ENCODE measurements at regions not wholly inside any gene's neighbourhood (a gene's known extent, or its start where the extent isn't known, plus 50 kb on each side); places are given as distances from the start of the nearest gene placed in this dataset.
"Not testable (repeated sequence)": the region's sequence is repeated elsewhere in the genome, so short reads cannot be mapped to it uniquely, and the experiment has no call there.

DNA sequence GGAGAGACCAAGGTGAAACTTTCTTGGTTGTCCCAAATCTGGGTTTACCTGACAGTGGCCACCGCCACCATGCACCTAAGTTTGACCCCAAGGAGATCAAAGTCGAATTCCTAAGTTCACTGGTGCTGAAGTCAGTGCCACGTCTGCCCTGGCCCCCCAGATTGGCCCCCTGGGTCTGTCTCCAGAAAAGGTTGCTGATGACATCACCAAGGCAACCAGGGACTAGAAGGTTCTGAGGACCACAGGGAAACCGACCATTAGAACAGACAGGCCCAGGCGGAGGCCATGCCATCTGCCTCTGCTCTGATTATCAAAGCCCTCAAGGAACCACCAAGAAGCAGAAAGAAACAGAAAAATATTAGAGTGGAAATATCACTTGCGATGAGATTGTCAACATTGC lies 91.2 kb downstream of the DLL1 start:
- H3K36me3 Mint-ChIP-seq (ENCODE audit: insufficient read depth), result peaks cover 3% of the 10 kb centered on the region
- no peak overlapping the region for H3K4me3 Mint-ChIP-seq (ENCODE audit: low read depth)
- TF ChIP-seq, protein P1, sequence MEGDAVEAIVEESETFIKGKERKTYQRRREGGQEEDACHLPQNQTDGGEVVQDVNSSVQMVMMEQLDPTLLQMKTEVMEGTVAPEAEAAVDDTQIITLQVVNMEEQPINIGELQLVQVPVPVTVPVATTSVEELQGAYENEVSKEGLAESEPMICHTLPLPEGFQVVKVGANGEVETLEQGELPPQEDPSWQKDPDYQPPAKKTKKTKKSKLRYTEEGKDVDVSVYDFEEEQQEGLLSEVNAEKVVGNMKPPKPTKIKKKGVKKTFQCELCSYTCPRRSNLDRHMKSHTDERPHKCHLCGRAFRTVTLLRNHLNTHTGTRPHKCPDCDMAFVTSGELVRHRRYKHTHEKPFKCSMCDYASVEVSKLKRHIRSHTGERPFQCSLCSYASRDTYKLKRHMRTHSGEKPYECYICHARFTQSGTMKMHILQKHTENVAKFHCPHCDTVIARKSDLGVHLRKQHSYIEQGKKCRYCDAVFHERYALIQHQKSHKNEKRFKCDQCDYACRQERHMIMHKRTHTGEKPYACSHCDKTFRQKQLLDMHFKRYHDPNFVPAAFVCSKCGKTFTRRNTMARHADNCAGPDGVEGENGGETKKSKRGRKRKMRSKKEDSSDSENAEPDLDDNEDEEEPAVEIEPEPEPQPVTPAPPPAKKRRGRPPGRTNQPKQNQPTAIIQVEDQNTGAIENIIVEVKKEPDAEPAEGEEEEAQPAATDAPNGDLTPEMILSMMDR (IDR thresholded peaks at IDR 0.05; ENCODE audit: unreplicated experiment), result no peak
- H3K4me1 Mint-ChIP-seq (ENCODE audit: low read depth), result no peaks in the 10 kb centered on the region
- no peak for DNase-seq (ENCODE audit: low spot score, unreplicated experiment)
- no peak overlapping the region for H3K27ac Mint-ChIP-seq
- H3K9me3 Mint-ChIP-seq (ENCODE audit: low read depth), result peaks cover 13% of the 10 kb centered on the region
- peaks cover 5% of the 10 kb centered on the region for H3K27me3 Mint-ChIP-seq

DNA sequence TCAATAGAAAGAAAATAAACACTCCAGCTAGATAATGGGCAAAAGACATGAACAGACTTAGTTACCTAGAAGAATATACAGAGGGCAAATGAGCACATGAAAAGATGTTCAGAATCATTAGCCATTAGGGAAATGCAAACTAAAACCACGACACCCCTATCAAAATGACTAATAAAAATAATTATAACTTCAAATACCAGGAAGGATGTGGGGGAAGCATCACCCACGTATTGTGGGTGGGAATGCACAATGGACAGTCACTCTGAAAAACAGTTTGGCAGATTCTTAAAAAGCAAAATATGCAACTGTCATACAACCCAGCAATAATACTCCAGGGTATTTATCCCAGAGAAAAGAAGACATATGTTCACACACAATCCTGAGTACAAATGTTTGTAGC lies 92.6 kb downstream of the DLL1 start:
- no peak overlapping the region for H3K27ac Mint-ChIP-seq
- no peaks in the 10 kb centered on the region for H3K4me1 Mint-ChIP-seq (ENCODE audit: low read depth)
- H3K27me3 Mint-ChIP-seq, result peaks cover 5% of the 10 kb centered on the region
- H3K4me3 Mint-ChIP-seq (ENCODE audit: low read depth), result no peak overlapping the region
- peaks cover 5% of the 10 kb centered on the region for H3K36me3 Mint-ChIP-seq (ENCODE audit: insufficient read depth)
- H3K9me3 Mint-ChIP-seq (ENCODE audit: low read depth), result peaks cover 24% of the 10 kb centered on the region
- TF ChIP-seq, protein P1 (IDR thresholded peaks at IDR 0.05; ENCODE audit: unreplicated experiment), result no peak
- DNase-seq (ENCODE audit: low spot score, unreplicated experiment), result no peak

DNA sequence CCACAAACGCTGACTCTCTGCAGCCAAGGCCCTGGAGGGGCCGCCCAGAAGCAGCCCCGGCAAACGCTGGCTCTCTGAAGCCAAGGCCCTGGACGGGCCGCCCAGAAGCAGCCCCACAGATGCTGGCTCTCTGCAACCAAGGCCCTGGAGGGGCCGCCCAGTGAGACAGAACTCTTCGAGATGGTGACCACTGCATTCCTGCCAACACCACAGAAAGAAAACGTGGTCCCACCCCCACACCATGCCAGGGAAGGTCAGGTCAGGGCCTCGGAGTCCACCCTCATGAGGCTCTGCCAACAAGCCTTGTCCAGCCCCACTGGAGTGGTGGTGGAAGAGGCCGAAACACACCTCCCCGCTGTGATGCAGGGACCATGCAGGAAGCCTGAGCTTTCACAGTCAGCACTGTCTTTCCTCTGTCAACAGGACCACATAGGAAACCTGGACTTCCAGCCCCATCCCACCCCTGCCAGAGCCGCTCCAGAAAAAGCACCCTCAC lies 97.5 kb downstream of the DLL1 start:
- peaks cover 5% of the 10 kb centered on the region for H3K36me3 Mint-ChIP-seq (ENCODE audit: insufficient read depth)
- H3K4me1 Mint-ChIP-seq (ENCODE audit: low read depth), result no peaks in the 10 kb centered on the region
- TF ChIP-seq, protein P1 (IDR thresholded peaks at IDR 0.05; ENCODE audit: unreplicated experiment), result no peak
- H3K27ac Mint-ChIP-seq, result no peak overlapping the region
- no peak for DNase-seq (ENCODE audit: low spot score, unreplicated experiment)
- H3K27me3 Mint-ChIP-seq, result peaks cover 8% of the 10 kb centered on the region
- H3K9me3 Mint-ChIP-seq (ENCODE audit: low read depth), result peaks cover 24% of the 10 kb centered on the region
- H3K4me3 Mint-ChIP-seq (ENCODE audit: low read depth), result no peak overlapping the region

DNA sequence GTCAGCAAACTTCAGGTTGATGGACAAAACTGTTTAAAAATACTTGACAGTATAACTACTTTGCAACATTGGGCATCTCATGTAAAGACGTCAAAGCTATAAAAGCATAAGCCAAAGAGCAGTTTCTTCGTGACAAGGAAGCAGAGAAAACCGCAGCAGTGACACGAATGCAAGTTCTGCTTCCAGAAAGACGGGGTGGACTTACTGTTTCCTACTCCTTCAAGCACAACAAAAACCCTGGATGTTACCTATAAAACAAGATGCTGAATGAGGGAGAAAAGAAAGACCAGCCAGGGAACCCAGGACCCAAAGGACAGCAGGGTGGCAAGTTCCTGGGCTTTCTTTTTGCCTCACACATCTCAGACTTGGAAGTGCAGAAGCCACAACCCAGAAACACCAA lies 98.0 kb downstream of the DLL1 start:
- Mint-ChIP-seq H3K4me1 (ENCODE audit: low read depth) (no peaks in the 10 kb centered on the region), H3K4me3 (ENCODE audit: low read depth) (no peak overlapping the region), H3K36me3 (ENCODE audit: insufficient read depth) (peaks cover 5% of the 10 kb centered on the region), H3K27me3 (peaks cover 8% of the 10 kb centered on the region), H3K27ac (no peak overlapping the region), H3K9me3 (ENCODE audit: low read depth) (peaks cover 24% of the 10 kb centered on the region)
- DNase-seq (ENCODE audit: low spot score, unreplicated experiment), result no peak
- TF ChIP-seq, protein P1 (IDR thresholded peaks at IDR 0.05; ENCODE audit: unreplicated experiment), result no peak

DNA sequence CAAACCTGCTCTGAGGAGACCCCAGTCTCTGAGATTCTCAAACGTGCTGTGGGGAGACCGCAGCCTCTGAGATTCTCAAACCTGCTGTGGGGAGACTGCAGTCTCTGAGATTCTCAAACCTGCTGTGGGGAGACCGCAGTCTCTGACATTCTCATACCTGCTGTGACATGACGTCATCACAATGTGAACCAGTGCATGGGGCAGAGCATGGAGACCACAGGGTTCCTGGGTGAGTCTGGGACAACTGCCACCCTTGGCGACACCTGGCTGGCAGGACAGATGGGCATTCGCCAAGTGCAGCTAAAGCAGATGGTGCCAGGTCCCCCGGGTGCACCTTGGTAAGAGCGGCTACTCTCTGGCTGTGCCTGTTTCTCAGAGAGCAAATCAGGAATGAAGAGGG lies 98.8 kb downstream of the DLL1 start:
- not testable (repeated sequence) for H3K27ac Mint-ChIP-seq; H3K4me1 Mint-ChIP-seq (ENCODE audit: low read depth); DNase-seq (ENCODE audit: low spot score, unreplicated experiment); H3K4me3 Mint-ChIP-seq (ENCODE audit: low read depth); H3K27me3 Mint-ChIP-seq; H3K36me3 Mint-ChIP-seq (ENCODE audit: insufficient read depth)
- peaks cover 24% of the 10 kb centered on the region for H3K9me3 Mint-ChIP-seq (ENCODE audit: low read depth)

DNA sequence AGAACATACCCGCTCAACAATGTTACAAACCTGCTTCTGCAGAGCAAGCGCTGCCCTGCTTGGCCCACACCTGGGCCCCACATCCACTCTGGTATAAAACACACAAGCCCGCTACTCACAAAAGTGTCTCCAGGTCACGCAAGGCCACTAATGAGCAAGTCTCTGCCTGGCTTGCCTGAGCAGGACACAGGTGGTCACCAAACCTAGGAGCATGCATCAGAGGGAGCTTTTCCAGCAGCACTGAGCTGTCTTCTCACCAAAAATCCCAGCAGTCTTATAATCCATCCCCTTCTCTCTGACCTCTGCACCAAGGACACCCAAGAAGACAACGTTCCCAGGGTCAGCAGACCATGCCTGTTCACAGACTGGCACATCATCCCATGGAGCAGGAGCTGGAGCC lies 100.8 kb downstream of the DLL1 start:
- Mint-ChIP-seq H3K9me3 (ENCODE audit: low read depth) (peaks cover 13% of the 10 kb centered on the region), H3K36me3 (ENCODE audit: insufficient read depth) (peaks cover 4% of the 10 kb centered on the region)
- TF ChIP-seq, protein P1 (IDR thresholded peaks at IDR 0.05; ENCODE audit: unreplicated experiment), result no peak

More for the DNA sequence above, 100.8 kb downstream of the DLL1 start:
- no peak for DNase-seq (ENCODE audit: low spot score, unreplicated experiment)
- H3K27me3 Mint-ChIP-seq, result peaks cover 8% of the 10 kb centered on the region
- no peaks in the 10 kb centered on the region for H3K4me1 Mint-ChIP-seq (ENCODE audit: low read depth)
- no peak overlapping the region for H3K27ac Mint-ChIP-seq
- no peak overlapping the region for H3K4me3 Mint-ChIP-seq (ENCODE audit: low read depth)
